GM19240 (cell line): ENCODE measurements at regions not wholly inside any gene's neighbourhood (a gene's known extent, or its start where the extent isn't known, plus 50 kb on each side); places are given as distances from the start of the nearest gene placed in this dataset.

Experiments used
- DNase-seq: peaks from one replicate; pipeline ENCODE4 v3.0.0; 2011; ENCODE audit warnings: low spot score; ENCODE audit not compliant: insufficient read length

DNA sequence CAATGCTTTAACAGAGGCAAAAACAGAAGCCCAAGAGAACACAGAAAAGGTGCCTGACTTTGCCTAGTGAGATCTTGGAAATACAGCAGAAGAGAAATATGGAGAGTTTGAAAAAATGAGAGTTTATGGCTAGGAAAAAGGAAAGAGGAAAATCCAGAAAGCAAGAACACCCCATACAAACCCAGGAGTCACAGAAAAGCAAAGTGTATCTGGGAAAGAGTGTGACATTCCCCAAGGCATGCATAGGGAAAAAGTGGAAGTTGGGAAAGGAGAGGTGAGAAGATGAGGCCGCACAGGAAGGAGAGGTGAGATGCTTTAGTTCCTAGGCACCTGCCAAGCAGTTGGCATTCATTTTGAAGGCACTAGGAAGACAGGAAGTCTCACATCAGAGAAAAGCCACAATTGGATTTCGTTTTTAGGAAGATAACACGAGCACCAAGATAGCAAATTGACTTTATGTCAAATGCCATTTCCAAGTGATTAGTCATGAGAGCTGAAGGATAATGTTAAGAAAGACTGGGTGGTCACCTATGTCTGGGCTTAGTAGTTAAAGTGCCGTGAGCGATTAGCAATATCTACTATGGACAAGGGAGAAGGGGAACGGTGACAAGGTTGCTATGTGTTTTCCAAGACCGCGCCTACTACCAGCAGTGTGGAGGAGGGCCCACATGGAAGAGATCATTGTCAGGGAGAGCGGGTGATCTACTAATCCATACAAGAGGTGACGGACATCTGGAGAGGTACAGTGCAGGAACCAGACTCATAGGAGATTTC lies 224.1 kb upstream of the PARD3B start:
- DNase-seq, result no peak

DNA sequence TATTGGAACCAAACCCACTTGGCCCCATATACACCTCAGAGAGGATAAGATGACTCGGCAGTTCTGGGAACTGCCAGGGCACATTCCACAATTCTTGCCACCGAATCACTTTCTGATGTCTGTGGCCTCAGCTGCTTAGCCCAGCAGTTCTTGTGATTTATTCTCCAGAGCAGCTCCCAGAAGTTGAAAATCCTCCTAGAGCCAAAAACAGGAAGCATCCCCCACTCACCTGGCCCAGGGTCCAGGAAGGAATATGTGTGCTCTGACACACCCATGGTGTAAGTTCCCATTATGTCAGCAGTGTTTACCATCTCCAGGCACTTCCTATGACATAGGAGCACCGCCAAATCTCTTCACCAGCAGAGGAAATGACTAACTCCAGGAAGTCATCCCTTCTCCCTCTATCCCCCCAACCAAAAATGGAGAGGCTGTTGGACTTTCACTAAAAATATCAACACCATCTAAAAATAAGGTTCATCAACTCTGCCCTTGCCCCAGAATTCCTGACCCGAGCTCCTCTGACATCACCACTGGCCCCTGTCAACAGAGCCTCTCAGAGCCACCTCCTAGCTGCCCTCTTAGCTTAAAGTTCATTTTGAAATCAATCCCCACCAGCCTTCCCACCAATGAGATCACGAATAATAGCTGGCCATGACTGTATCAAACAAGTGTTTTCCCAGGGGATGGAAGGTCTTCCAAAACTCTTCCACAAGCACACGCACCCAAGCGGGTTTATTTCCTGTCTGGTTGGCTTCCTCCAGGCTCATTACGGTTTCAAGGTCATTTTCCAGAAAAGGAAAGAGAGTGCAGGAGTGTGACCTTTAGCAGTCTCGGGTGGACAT lies 223.1 kb upstream of the PARD3B start:
- no peak for DNase-seq

DNA sequence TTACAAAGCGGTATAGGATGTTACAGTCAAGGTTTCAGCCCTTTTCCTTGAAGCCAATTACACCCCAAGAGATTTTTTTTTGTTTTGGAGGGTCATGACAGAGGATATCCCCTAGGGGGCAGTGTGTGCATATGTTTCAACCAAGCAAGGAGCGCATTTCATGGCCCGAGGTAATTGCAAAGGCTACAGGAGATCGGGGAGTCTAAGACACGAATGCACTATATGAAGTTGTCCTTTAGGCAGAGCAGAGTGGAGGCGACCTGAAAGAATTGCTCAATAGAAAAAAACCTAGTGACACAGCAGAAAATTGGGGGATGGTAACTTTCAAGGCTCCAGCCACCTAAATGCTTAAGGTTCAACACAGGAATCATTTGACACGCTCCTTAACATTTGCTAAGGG lies 219.8 kb upstream of the PARD3B start:
- peak; percentile 12 for DNase-seq

DNA sequence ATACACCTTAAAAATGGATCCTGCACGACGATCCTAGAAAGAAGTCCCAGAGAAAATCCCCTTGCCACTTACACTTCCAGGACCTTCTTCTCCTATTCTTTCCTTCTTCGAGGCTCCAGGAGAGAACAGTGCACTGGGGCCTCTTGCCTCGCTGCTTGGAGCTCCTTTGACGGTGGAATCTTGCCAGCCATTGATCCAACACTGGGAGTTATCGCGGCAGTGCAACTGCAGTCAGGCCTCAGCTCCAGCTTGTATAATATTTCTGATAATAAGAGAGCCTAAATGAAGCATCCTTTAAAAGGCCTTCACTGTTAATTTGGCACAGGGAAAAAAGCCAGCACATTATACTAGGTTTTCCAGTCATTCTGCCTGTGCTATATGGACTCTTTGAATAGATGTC lies 216.9 kb upstream of the PARD3B start:
- DNase-seq, result no peak

DNA sequence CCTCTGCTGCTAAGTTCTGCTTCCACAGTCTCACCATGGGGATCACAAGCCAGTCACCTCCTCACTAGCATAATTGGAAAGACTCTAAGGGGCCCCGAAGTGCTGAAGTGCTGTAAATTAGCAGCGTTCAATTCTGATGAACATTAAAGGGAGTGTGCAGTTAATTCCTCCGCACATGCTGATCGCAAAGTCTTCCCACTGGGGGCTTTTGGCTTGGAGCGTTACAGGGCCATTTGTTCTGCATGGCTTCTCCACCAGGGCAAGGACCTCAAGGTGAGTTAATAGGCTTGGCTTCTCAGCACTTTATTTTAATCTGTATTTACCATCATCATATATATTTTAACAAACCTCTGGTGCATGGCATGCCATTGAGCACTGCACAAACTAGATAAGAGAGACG lies 216.3 kb upstream of the PARD3B start:
- DNase-seq, result no peak

DNA sequence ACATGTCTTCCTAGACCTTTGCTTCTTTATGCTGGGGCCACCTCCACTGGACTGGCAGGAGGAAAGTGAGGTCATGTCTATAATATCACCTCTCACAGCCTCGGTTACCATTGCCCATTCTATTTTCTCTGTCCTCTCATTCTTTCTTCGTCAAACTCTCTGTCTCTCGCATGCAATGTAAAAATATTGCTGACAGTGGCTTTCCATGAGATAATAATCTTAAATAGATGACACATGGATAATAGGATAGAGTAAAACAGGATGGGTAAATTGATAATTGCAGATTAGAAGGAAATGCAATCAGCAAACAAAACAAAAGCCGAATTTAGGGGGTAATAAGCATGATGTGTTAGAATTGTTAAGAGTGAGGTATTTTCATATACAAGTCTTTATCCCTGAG lies 215.7 kb upstream of the PARD3B start:
- no peak for DNase-seq

DNA sequence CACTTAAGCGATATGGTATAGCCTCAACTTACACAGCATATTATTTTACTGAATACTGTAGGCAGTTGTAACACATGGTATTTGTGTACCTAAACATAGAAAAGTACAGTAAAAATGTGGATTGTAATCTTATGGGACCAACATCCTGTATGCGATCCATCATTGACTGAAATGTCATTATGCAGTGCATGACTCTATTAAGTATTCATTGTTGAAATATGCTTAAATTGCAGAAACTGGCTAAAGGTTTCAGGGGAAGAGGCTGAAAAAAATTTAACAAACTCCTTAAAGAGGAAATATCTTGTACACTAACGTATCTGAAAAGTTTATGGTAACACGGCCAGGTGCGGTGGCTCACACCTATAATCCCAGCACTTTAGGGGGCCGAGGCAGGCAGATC lies 214.1 kb upstream of the PARD3B start:
- DNase-seq, result no peak

DNA sequence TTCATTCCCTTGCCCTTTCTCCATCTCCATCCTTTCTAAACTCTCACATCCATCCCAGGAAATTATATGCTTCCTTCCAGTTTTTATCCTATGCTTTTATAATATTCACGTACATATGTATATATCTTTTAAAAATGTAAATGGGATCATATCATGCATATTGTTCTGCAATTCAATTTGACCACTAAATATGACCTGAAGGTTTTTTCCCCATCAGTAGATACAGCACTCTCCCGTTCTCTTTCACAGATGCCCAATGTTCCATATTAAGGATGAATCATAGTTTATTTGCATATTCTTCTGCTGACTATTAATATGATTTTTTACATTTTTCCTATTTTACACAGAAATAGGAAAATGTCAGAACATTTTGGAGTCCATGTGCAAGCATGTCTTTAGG lies 213.3 kb upstream of the PARD3B start:
- no peak for DNase-seq

DNA sequence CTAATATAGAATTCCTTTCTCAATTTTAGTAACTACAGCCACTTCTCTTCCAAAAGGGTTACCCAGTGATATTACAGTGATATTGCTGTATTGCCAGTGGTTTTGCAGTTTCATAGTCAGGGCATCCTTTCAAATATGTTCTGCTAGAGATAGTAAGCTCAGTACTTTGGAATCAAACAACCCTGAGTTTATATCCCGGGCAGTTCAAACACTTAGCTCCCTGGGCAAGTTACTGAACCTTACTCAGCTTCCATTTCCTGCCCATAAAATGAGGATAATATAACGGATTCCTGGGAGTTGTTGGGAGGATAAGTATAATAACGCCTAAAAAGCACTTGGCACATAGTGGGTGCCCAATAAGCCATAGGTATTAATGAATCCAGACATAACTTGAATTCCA lies 212.6 kb upstream of the PARD3B start:
- no peak for DNase-seq

DNA sequence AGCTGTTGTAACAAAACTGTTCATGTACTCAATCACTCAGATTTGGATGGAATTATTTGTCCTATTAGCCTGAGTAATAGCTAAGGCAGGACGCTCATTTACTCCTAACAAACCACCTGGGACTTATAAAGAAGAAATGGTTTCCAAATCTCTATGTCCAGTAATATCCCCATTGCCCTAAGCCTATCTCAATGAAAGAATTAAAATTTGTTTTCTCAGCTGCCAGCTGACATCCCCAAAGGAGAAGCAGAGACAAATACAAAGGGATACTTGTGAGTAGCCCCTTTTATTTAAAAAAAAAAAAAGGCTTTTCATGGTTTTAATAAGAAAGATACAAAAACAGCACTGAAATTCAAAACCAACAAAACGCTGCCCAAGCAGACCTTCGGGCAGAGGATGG lies 211.4 kb upstream of the PARD3B start:
- no peak for DNase-seq

DNA sequence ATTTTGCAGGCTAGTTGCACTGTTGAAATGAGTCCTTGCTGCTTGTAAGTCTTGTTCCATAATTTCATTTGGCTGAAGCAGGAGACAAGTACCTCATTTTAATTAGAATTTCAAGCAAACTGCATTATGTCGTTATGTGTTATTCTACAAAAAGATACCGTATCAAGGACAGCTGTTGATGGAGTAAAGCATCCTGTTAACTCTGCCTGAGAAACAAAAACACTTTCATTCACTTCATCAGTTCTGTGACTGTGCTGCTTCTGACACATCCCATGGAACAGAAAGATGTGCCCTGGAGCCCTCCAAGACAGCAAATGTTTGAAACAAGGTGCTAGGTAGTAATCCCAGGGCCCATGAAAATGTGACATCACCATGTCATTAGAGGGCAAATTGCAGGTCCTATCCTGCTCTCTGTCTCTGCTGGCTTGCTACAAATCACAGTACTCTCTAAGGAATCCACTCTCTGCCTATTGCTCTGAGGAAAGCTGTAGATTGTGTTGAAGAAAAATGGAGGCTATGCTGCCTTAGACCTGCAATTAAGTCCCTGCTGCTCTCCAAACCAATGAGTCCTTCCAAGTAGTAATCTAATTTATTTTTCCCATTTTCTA lies 209.7 kb upstream of the PARD3B start:
- no peak for DNase-seq

DNA sequence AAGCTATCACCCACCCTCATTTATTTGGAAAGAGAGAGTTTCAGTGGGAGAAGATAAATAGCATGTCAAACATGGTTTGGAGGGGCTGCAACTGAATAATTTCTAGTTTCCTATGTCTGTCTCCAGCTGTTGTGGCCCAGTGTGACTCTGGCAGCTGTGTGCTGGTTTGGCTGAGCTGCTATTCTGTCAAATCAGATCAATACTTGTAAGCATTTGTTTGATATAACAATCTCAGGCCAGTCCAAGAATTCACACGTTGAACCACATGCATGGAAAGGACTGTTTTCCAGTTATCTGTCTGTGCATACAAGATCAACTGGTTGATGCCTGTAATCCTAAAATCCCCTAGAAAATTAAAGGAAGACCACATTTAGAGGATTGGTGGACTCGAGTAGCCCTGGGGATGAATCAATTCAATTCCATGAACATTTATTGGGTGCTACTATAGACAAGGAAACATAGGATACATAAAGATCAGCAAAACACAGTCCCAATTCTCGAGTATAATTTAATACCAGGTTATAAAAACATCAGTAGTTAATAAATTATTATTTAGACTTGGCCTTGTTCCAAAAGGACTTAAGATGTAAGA lies 209.0 kb upstream of the PARD3B start:
- no peak for DNase-seq

DNA sequence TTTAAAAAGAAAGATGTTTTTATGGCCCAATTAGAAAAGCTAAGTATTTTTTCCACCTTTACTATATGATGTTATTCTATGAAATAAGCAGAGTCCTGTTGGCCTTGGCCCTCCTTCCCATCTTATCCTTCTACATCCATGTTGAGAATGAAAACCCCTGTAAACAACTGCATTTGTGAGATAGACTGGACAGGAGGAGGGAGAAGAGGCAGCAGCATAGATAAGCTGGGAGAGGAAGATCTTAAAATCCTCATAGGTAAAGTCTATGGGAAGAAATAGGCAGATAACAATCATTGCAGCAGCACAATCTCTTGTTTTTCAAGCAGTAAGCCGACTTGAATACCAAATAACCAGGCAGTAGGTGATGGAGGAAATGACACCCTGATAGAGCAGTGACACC lies 207.6 kb upstream of the PARD3B start:
- no peak for DNase-seq

DNA sequence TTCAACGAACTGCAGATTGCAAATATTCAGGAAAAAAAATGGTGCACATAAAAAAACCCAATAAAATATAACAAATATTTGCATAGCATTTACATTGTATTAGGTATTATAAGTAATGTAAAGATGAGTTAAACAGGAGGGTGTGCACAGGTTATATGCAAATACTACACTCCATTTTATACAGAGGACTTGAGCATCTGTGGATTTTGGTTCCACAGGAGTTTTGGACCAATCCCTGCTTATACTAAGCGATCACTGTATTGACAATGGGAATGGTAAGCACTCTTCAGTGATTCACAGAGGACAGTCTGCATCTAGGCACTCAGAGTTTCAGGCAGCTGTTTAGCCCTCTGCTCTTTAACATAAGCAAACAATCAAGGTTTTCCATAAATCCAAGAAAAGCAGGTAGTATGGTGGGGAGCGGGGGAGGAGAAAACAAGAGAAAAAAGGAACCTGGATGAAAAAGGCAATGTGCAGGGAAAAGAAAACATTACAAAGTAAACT lies 206.0 kb upstream of the PARD3B start:
- no peak for DNase-seq

DNA sequence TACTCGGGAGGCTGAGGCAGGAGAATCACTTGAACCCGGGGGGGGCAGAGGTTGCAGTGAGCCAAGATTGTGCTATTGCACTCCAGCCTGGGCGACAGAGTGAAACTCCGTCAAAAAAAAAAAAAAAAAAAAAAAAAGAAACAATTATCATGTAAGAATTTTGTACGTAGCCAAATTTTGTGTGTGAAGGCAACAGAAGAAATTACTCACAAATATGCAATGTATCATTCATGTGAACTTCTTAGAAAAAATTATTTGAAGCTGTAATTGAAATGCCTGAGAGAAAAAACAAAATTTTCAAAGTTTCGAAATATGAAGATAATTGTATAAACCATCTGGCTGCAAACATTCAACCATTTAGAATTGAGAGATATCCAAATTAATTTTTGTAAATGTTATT lies 204.8 kb upstream of the PARD3B start:
- DNase-seq, result no peak

DNA sequence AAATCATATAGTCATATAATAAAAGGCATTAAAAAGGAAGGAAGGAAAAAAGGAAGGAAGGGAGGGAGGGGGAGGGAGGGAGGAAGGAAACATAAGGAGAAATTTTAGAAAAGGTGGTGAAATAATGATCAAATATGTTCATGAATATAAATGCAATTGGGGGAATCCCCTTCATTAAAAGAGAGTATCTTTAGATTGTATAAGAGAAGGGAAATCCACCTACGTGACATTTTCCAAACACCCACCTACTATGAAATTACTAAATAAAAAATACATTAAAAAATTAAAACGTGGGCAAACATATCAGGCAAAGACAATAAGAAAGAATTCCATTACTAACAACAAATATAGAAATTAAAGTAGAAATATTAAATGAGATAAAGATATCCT lies 203.4 kb upstream of the PARD3B start:
- no peak for DNase-seq

DNA sequence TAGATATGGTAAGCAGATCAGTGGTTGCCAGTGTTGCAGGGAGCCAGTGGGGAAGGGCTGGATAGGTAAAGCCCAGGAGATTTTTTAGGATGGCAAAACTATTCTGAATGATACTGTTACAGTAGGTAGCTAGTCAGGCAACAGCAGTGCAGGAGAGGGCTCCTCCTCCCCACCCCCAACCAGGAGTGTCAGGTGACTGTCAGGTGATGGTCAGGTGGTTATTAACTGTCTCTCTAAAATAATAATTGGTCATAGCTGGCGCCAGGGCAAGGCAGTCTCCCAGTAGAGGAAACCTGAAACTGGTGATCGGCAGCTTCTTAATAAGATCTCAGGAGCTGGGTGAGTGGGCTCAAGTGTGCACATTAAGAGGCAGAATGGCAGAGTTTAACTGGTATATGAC lies 201.6 kb upstream of the PARD3B start:
- DNase-seq, result no peak

DNA sequence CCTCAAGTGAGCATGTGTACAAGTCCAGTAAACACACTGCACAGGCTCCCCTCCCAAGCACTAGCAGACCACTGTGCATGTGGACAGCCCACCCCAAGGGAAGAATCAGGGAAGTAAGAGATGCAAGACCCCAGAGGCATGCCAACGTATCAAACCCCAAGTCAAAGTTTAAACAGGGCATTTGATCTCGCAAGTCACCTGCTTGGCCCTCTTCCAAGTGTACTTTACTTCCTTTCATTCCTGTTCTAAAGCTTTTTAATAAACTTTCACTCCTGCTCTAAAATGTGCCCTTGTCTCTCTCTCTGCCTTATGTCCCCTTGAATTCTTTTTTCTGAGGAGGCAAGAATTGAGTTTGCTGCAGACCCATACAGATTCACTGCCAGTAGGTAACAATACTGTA lies 201.2 kb upstream of the PARD3B start:
- no peak for DNase-seq

DNA sequence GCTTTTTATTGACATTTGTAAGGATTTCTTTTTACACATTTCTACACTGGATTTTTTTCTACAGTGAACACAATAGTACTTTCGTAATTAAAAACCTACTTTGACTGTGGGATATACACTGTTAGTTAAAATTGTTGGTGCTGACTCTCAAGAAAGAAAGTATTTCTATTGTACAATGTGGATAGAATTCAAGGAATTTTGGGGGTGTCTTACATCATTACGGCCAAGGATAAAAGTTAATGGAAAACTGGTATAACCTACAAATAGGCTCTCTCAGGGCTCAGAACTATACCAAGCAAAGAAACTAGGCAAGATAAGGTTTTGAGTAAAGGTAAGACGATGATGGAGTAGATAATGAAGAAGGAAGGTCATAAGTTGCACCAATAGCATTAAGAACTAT lies 198.4 kb upstream of the PARD3B start:
- DNase-seq, result no peak

DNA sequence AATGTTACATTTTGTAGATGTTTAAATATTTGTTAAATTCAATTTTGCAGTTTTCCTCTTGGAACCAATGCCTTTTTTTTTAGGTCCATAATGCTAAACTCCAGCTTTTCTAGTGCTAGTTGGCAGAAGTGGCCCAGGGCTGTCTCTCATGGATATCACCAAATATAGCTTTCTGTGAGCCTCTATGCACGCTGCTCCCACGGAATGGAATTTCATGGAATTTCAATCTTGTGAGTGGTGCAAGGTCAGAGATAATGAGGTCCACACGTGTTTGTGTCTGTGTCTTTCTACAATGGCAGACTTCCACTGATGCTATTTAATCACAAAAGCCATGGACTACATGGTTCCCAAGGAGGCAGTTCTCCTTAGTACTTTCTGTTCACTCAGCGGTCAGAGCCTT lies 191.5 kb upstream of the PARD3B start:
- DNase-seq, result no peak

DNA sequence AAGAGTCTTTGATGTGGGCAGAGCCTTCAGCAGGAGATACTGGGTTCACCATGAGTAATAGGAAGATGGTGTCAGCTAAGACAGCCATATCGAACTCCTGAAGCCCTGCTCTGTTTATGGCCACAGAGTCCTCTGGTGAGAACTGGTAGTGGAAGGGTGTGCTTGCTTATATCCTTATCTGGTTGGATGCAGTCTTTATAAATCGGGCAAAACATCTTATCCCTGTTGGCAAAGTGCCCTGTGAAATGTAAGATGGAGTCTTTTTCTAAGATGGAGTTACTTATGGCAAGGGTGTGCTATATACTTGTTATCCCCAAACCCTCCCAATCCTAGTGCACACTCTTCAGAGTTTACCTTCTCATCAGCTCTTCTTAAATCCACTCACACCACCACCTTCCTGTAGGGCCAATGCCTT lies 190.8 kb upstream of the PARD3B start:
- DNase-seq, result no peak

DNA sequence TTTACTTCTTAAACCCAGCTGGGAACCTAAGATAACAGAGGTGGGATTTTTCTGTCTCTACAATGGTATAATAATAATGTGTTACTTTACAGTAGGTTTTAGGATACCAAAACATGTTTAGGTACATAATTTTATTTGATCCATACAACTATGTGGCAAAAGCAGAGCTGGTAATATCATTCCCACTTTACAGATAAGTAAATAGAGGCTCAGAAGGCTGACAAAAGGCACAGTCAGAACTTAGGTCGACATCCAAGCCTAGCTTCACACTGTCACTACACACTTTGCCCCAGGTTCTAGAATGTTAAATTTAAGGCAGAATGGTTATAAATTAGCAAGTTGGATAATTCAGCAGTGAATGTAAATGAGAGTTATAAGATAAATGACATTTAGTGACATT lies 189.6 kb upstream of the PARD3B start:
- no peak for DNase-seq
